ENCODE measurements at regions not wholly inside any gene's neighbourhood (a gene's known extent, or its start where the extent isn't known, plus 50 kb on each side); places are given as distances from the start of the nearest gene placed in this dataset.
A peak's percentile ranks its signal among the peaks of the same experiment; 100 is the strongest.
"Not testable (repeated sequence)": the region's sequence is repeated elsewhere in the genome, so short reads cannot be mapped to it uniquely, and the experiment has no call there.

- DNase-seq, result no peak
These were observed 516.2 kb upstream of the POT1 start for GRCh38 chr7:125445836-125446235.

GRCh38 chr7:125444864-125445263, 515.2 kb upstream of the POT1 start:
- no peak for DNase-seq

- no peak for DNase-seq
These were observed 506.6 kb upstream of the POT1 start for GRCh38 chr7:125436220-125436619.

GRCh38 chr7:125431349-125431748, 501.7 kb upstream of the POT1 start:
- no peak for DNase-seq

- DNase-seq, result no peak
These were observed 500.4 kb upstream of the POT1 start for GRCh38 chr7:125430013-125430412.

- DNase-seq, result no peak
These were observed 498.1 kb upstream of the POT1 start for GRCh38 chr7:125427676-125428075.

GRCh38 chr7:125425506-125425905, 495.9 kb upstream of the POT1 start:
- no peak for DNase-seq

- no peak for DNase-seq
These were observed 495.1 kb upstream of the POT1 start for GRCh38 chr7:125424721-125425120.

GRCh38 chr7:125423458-125424155, 494.0 kb upstream of the POT1 start:
- no peak for DNase-seq

- DNase-seq, result not testable (repeated sequence)
These were observed 491.8 kb upstream of the POT1 start for GRCh38 chr7:125421407-125421806.

GRCh38 chr7:125412890-125413665, 483.5 kb upstream of the POT1 start:
- DNase-seq, result no peak

- DNase-seq, result no peak
These were observed 480.3 kb upstream of the POT1 start for GRCh38 chr7:125409921-125410320.

- DNase-seq, result no peak
These were observed 476.5 kb upstream of the POT1 start for GRCh38 chr7:125406111-125406510.

GRCh38 chr7:125399408-125399807, 469.8 kb upstream of the POT1 start:
- no peak for DNase-seq

GRCh38 chr7:125396466-125397151, 467.0 kb upstream of the POT1 start:
- DNase-seq, result peak in 1 of 2 experiments; percentile 40

- no peak for DNase-seq
These were observed 462.3 kb upstream of the POT1 start for GRCh38 chr7:125391921-125392320.

- DNase-seq, result no peak
These were observed 461.4 kb upstream of the POT1 start for GRCh38 chr7:125390981-125391380.

- peak in 1 of 2 experiments; percentile 27 for DNase-seq
These were observed 456.6 kb upstream of the POT1 start for GRCh38 chr7:125386211-125386610.

- DNase-seq, result peak in 1 of 2 experiments; percentile 22
These were observed 453.7 kb upstream of the POT1 start for GRCh38 chr7:125383324-125383723.

GRCh38 chr7:125382401-125382800, 452.8 kb upstream of the POT1 start:
- no peak for DNase-seq

GRCh38 chr7:125375942-125376341, 446.3 kb upstream of the POT1 start:
- no peak for DNase-seq

GRCh38 chr7:125370502-125370901, 440.9 kb upstream of the POT1 start:
- no peak for DNase-seq

- no peak for DNase-seq
These were observed 434.2 kb upstream of the POT1 start for GRCh38 chr7:125363873-125364272.
